WTC11 (cell line): ENCODE measurements at regions not wholly inside any gene's neighbourhood (a gene's known extent, or its start where the extent isn't known, plus 50 kb on each side); places are given as distances from the start of the nearest gene placed in this dataset.

Experiments used
- ATAC-seq: fragments of 200-7000 bp; cut with Tn5 transposase; 2 replicates; pipeline ENCODE4 v1.10.0; 2021; ENCODE audit warnings: mild to moderate bottlenecking, moderate library complexity
- CTCF ChIA-PET: fragments of 300-600 bp; sonication (Branson Sonifier 250); formaldehyde crosslinking; loops from one replicate; lab custom pipeline; 2021; ENCODE audit warnings: antibody characterized with exemption; lab: Charles Lee
- POLR2A ChIA-PET: fragments of 350-600 bp; sonication (Branson Sonifier 250); formaldehyde crosslinking; loops from one replicate; lab custom pipeline; 2021; ENCODE audit warnings: antibody characterized with exemption; lab: Charles Lee
- DNase-seq: peaks from one replicate; pipeline ENCODE4 v3.0.0; 2021; ENCODE audit warnings: low spot score
- H3K27ac Mint-ChIP-seq: 2 replicates; pipeline ENCODE4 v1.8.0; 2021; ENCODE audit warnings: mixed read lengths
- H3K27me3 Mint-ChIP-seq: 2 replicates; pipeline ENCODE4 v1.8.0; 2021; ENCODE audit warnings: low read depth, mild to moderate bottlenecking, moderate library complexity, mixed read lengths
- H3K36me3 Mint-ChIP-seq: 2 replicates; pipeline ENCODE4 v1.8.0; 2021; ENCODE audit warnings: mixed read lengths
- H3K4me1 Mint-ChIP-seq: 2 replicates; pipeline ENCODE4 v1.8.0; 2022; ENCODE audit warnings: mixed read lengths
- H3K4me3 Mint-ChIP-seq: 2 replicates; pipeline ENCODE4 v1.8.0; 2021; ENCODE audit warnings: mild to moderate bottlenecking, moderate library complexity, mixed read lengths
- H3K9me3 Mint-ChIP-seq: 2 replicates; pipeline ENCODE4 v1.8.0; 2021; ENCODE audit warnings: mixed read lengths
- CBFB ChIP-seq: sonication (generic); formaldehyde crosslinking; IDR thresholded peaks from 2 replicates; pipeline ENCODE4 v1.8.1; 2022; ENCODE audit warnings: mild to moderate bottlenecking, low read depth, missing genetic modification reagents
- GRHL2 ChIP-seq: fragments of 250-450 bp; sonication (Bioruptor Pico); IDR thresholded peaks from 2 replicates; pipeline ENCODE4 v1.8.0; 2022; ENCODE audit warnings: mild to moderate bottlenecking, moderate library complexity; ENCODE audit not compliant: insufficient replicate concordance, severe bottlenecking
- JAZF1 ChIP-seq: fragments of 250-450 bp; sonication (Bioruptor Pico); IDR thresholded peaks from 2 replicates; pipeline ENCODE4 v1.9.0; 2021; ENCODE audit warnings: moderate library complexity, mild to moderate bottlenecking, inconsistent platforms
- NFATC4 ChIP-seq: fragments of 250-450 bp; sonication (Bioruptor Pico); IDR thresholded peaks from 2 replicates; pipeline ENCODE4 v1.9.0; 2021; ENCODE audit warnings: mild to moderate bottlenecking
- OVOL2 ChIP-seq: fragments of 250-450 bp; sonication (Bioruptor Pico); IDR thresholded peaks from 2 replicates; pipeline ENCODE4 v1.9.0; 2021; ENCODE audit warnings: mild to moderate bottlenecking, borderline replicate concordance
- SOX15 ChIP-seq: fragments of 250-450 bp; sonication (Bioruptor Pico); IDR thresholded peaks from 2 replicates; pipeline ENCODE4 v1.9.0; 2021; ENCODE audit warnings: mild to moderate bottlenecking
- ZBTB21 ChIP-seq: sonication (generic); formaldehyde crosslinking; IDR thresholded peaks from 2 replicates; pipeline ENCODE4 v1.8.1; 2023; ENCODE audit warnings: mild to moderate bottlenecking, missing genetic modification reagents, borderline replicate concordance
- ZNF138 ChIP-seq: sonication (generic); formaldehyde crosslinking; conservative IDR thresholded peaks from 2 replicates; pipeline ENCODE4 v1.8.1; 2022; ENCODE audit warnings: mild to moderate bottlenecking, moderate library complexity, missing genetic modification reagents
- ZNF219 ChIP-seq: sonication (generic); formaldehyde crosslinking; IDR thresholded peaks from 2 replicates; pipeline ENCODE4 v1.8.0; 2023; ENCODE audit warnings: missing genetic modification reagents, mild to moderate bottlenecking, borderline replicate concordance
- ZNF263 ChIP-seq: sonication (generic); formaldehyde crosslinking; IDR thresholded peaks from 2 replicates; pipeline ENCODE4 v1.8.1; 2022; ENCODE audit warnings: low read depth, mild to moderate bottlenecking, moderate library complexity, missing genetic modification reagents
- ZNF423 ChIP-seq: fragments of 250-450 bp; sonication (Bioruptor Pico); IDR thresholded peaks from 2 replicates; pipeline ENCODE4 v2.1.2; 2022; ENCODE audit warnings: mild to moderate bottlenecking, moderate library complexity
- TF ChIP-seq, protein P1 (sequence below): fragments of 250-450 bp; sonication (Bioruptor Pico); conservative IDR thresholded peaks from 2 replicates; pipeline ENCODE4 v1.9.0; 2021; ENCODE audit warnings: mild to moderate bottlenecking
- TF ChIP-seq, protein P2 (sequence below): sonication (generic); formaldehyde crosslinking; IDR thresholded peaks from 2 replicates; pipeline ENCODE4 v1.8.0; 2022; ENCODE audit warnings: missing genetic modification reagents
- TF ChIP-seq, protein P3 (sequence below): fragments of 200-600 bp; IDR thresholded peaks from 2 replicates; pipeline ENCODE4 v1.8.0; 2022; ENCODE audit warnings: antibody characterized with exemption
- TF ChIP-seq, protein P4 (sequence below): sonication (generic); formaldehyde crosslinking; IDR thresholded peaks from 2 replicates; pipeline ENCODE4 v1.8.1; 2023; ENCODE audit warnings: mild to moderate bottlenecking, missing genetic modification reagents, moderate library complexity
- TF ChIP-seq, protein P5 (sequence below): sonication (generic); formaldehyde crosslinking; IDR thresholded peaks from 2 replicates; pipeline ENCODE4 v1.8.0; 2022; ENCODE audit warnings: mild to moderate bottlenecking, missing genetic modification reagents
- TF ChIP-seq, protein P6 (sequence below): fragments of 250-450 bp; sonication (Bioruptor Pico); IDR thresholded peaks from 2 replicates; pipeline ENCODE4 v1.9.0; 2021; ENCODE audit warnings: mild to moderate bottlenecking, borderline replicate concordance

DNA sequence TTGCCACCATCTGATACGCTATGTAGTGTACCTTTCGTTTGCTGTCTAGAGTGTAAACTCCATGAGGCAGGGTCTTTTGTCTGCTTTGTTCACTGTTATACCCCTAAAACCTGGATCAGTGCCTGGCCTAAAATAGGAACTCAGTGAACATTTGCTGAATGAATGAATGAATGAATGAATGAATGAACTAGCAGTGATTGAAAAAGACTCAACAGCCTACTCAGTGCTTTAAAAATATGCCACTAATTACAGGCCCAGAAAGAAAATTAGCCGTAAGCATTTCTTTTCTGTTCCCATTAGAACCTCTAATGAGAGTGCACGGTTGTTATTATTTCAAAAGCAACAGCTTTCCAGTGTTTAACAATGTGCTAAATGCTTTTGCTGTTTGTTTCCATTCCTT is 69.3 kb upstream of the SYT6 start:
- Mint-ChIP-seq H3K36me3 (no peaks in the 10 kb centered on the region), H3K27ac (no peak overlapping the region), H3K4me1 (peaks cover 14% of the 10 kb centered on the region)
- DNase-seq, result no peak
- TF ChIP-seq, protein P1, sequence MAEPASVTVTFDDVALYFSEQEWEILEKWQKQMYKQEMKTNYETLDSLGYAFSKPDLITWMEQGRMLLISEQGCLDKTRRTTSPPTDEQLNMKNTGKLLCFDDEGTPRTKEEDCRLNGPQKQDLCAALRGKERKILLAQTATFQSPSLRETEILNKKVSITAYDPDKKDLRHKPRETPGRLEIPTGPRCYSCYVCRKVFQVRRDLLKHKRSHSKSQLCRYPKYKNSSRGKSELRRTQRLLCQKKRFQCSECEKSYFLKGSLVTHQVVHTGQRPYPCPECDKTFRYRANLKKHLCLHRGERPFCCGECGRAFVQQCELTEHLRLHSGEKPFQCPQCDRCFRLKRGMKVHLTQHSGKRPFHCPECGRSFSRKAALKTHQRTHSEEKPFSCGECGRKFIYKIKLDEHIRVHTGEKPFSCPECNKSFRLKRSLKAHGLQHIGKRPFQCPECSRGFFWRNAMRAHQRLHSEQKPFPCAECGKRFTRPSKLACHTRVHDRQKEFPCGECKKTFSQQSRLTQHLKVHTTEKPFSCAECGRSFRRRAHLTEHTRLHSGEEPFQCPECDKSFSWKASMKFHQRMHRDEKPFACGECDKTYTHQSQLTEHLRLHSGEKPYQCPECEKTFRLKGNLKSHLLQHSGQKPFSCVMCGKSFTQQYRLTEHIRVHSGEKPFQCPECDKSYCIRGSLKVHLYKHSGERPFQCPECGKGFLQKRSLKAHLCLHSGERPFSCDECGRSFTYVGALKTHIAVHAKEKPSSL (CRISPR knock-in tag), result no peak
- TF ChIP-seq GRHL2 (CRISPR knock-in tag), result no peak
- no peak for TF ChIP-seq SOX15 (CRISPR knock-in tag)
- no peak for TF ChIP-seq NFATC4 (CRISPR knock-in tag)
- TF ChIP-seq, protein P2, sequence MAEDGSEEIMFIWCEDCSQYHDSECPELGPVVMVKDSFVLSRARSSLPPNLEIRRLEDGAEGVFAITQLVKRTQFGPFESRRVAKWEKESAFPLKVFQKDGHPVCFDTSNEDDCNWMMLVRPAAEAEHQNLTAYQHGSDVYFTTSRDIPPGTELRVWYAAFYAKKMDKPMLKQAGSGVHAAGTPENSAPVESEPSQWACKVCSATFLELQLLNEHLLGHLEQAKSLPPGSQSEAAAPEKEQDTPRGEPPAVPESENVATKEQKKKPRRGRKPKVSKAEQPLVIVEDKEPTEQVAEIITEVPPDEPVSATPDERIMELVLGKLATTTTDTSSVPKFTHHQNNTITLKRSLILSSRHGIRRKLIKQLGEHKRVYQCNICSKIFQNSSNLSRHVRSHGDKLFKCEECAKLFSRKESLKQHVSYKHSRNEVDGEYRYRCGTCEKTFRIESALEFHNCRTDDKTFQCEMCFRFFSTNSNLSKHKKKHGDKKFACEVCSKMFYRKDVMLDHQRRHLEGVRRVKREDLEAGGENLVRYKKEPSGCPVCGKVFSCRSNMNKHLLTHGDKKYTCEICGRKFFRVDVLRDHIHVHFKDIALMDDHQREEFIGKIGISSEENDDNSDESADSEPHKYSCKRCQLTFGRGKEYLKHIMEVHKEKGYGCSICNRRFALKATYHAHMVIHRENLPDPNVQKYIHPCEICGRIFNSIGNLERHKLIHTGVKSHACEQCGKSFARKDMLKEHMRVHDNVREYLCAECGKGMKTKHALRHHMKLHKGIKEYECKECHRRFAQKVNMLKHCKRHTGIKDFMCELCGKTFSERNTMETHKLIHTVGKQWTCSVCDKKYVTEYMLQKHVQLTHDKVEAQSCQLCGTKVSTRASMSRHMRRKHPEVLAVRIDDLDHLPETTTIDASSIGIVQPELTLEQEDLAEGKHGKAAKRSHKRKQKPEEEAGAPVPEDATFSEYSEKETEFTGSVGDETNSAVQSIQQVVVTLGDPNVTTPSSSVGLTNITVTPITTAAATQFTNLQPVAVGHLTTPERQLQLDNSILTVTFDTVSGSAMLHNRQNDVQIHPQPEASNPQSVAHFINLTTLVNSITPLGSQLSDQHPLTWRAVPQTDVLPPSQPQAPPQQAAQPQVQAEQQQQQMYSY (CRISPR knock-in tag), result no peak
- TF ChIP-seq, protein P3, sequence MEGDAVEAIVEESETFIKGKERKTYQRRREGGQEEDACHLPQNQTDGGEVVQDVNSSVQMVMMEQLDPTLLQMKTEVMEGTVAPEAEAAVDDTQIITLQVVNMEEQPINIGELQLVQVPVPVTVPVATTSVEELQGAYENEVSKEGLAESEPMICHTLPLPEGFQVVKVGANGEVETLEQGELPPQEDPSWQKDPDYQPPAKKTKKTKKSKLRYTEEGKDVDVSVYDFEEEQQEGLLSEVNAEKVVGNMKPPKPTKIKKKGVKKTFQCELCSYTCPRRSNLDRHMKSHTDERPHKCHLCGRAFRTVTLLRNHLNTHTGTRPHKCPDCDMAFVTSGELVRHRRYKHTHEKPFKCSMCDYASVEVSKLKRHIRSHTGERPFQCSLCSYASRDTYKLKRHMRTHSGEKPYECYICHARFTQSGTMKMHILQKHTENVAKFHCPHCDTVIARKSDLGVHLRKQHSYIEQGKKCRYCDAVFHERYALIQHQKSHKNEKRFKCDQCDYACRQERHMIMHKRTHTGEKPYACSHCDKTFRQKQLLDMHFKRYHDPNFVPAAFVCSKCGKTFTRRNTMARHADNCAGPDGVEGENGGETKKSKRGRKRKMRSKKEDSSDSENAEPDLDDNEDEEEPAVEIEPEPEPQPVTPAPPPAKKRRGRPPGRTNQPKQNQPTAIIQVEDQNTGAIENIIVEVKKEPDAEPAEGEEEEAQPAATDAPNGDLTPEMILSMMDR, result no peak
- TF ChIP-seq, protein P4, sequence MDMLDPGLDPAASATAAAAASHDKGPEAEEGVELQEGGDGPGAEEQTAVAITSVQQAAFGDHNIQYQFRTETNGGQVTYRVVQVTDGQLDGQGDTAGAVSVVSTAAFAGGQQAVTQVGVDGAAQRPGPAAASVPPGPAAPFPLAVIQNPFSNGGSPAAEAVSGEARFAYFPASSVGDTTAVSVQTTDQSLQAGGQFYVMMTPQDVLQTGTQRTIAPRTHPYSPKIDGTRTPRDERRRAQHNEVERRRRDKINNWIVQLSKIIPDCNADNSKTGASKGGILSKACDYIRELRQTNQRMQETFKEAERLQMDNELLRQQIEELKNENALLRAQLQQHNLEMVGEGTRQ, result no peak
- no peak for TF ChIP-seq CBFB (CRISPR knock-in tag)
- no peak for TF ChIP-seq ZNF263 (CRISPR knock-in tag)
- TF ChIP-seq JAZF1, result no peak
- TF ChIP-seq, protein P5, sequence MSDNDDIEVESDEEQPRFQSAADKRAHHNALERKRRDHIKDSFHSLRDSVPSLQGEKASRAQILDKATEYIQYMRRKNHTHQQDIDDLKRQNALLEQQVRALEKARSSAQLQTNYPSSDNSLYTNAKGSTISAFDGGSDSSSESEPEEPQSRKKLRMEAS (CRISPR knock-in tag), result no peak
- TF ChIP-seq OVOL2 (CRISPR knock-in tag), result no peak
- TF ChIP-seq, protein P6, sequence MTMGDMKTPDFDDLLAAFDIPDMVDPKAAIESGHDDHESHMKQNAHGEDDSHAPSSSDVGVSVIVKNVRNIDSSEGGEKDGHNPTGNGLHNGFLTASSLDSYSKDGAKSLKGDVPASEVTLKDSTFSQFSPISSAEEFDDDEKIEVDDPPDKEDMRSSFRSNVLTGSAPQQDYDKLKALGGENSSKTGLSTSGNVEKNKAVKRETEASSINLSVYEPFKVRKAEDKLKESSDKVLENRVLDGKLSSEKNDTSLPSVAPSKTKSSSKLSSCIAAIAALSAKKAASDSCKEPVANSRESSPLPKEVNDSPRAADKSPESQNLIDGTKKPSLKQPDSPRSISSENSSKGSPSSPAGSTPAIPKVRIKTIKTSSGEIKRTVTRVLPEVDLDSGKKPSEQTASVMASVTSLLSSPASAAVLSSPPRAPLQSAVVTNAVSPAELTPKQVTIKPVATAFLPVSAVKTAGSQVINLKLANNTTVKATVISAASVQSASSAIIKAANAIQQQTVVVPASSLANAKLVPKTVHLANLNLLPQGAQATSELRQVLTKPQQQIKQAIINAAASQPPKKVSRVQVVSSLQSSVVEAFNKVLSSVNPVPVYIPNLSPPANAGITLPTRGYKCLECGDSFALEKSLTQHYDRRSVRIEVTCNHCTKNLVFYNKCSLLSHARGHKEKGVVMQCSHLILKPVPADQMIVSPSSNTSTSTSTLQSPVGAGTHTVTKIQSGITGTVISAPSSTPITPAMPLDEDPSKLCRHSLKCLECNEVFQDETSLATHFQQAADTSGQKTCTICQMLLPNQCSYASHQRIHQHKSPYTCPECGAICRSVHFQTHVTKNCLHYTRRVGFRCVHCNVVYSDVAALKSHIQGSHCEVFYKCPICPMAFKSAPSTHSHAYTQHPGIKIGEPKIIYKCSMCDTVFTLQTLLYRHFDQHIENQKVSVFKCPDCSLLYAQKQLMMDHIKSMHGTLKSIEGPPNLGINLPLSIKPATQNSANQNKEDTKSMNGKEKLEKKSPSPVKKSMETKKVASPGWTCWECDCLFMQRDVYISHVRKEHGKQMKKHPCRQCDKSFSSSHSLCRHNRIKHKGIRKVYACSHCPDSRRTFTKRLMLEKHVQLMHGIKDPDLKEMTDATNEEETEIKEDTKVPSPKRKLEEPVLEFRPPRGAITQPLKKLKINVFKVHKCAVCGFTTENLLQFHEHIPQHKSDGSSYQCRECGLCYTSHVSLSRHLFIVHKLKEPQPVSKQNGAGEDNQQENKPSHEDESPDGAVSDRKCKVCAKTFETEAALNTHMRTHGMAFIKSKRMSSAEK (CRISPR knock-in tag), result no peak
- no peak for TF ChIP-seq ZBTB21
- TF ChIP-seq ZNF219, result no peak
- no peak for TF ChIP-seq ZNF423 (CRISPR knock-in tag)
- TF ChIP-seq ZNF138 (CRISPR knock-in tag), result no peak
- TF ChIP-seq, all 79 proteins: peak for 0
- POLR2A ChIA-PET, result no interaction called here
- Mint-ChIP-seq H3K27me3 (peaks cover 15% of the 10 kb centered on the region), H3K9me3 (no peaks in the 10 kb centered on the region), H3K4me3 (no peak overlapping the region)
- CTCF ChIA-PET, result no interaction called here
- ATAC-seq, result no peak
